ENCODE measurements at regions not wholly inside any gene's neighbourhood (a gene's known extent, or its start where the extent isn't known, plus 50 kb on each side); places are given as distances from the start of the nearest gene placed in this dataset.
A peak's percentile ranks its signal among the peaks of the same experiment; 100 is the strongest.

DNA sequence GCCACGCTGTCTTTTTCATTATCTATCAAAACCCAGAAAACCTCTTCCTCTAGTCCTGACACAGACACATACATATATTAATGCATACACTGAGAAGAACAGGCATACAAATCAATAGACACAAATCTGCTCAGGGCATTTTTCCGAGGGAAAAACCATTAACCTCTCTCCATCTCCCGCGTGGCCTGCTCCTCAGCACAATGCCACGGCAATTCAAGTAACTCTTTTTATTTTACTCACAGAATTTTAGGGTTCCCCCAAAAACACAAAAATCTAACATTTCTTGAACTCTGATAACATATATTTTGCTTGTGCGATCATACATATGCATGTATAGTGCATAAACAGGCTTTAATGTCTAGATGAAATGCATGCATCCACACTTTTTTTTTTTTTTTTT is 110.8 kb upstream of the NSMCE3 start:
- no peak for DNase-seq (ENCODE audit: low spot score)
- no peak for FAIRE-seq

DNA sequence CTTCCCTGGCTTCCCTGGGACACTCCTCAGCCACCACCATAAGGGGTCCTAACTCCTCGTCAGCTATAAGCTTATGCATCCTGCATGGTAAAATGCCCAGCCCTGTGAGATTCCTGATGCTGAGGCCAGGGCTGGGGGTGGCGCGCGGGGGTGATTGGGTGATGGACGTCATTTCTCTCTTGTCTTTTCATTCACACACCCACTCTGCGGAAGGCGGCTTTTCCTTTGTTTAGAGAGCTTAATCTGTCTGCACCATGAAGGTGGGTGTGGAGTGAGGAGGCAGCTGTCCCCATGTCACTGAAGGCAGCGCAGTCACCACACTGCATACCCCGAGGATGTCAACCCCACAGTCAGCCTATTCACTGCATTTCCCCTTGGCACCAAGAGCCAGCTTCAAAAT is 110.0 kb upstream of the NSMCE3 start:
- FAIRE-seq: no peak
- no peak for DNase-seq (ENCODE audit: low spot score)

DNA sequence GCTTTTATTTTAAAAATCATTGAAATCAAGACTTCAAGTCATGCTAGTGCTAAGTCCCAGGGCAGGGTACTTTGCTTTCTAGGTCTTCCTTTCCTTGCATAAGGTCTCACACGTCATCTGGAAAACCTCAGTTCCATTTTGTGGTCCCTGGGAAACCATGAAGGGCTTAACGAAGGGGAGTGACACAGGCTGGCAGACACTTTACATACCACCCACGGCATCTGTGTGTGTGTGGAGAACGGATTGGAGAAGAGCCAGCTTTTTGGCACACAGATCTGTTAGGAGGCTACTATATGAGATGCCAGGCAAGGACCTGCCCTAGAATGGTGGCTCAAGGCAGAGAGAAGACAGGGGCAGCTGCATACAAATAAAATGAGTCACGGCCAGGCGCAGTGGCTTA is 107.5 kb upstream of the NSMCE3 start:
- DNase-seq (ENCODE audit: low spot score) (no peak), FAIRE-seq (no peak)

DNA sequence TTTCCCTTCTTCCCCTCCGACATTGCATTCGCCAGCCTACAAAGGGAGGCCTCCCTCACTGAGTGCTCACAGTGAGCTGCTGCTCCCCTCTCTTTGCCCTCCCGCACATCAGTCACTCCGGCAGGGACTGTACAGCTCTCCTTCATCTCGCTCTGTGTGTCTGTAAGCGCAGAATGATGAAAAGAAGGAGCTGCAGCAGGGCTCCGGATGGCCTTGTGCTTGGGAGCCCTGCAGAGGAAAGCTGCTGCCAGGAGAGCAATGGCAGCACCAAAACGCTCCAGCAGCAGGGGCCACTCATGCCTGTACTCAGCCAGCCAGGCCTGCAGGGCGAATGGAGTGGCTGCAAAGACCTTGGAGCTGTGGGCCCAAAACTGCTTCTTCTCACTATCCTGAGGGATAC is 107.0 kb upstream of the NSMCE3 start:
- FAIRE-seq (no peak), DNase-seq (ENCODE audit: low spot score) (no peak)

DNA sequence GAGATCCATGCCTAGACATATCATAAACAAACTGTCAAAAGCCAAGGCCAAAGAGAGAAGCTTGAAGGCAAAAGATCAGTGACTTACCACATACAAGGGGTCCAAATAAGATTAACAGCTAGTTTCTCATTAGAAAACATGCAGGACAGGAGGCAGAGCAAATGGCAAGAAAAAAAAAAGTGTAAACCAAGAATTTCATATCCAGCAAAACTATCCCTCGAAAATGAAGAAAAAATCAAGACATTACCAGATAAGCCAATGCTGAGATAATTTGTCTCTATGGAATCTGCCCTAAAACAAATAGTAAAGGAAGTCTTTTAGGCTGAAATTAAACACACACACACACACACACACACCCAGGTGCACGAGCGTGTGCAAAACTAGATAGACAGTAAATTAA is 99.6 kb upstream of the NSMCE3 start:
- no peak for FAIRE-seq
- DNase-seq (ENCODE audit: low spot score): no peak

DNA sequence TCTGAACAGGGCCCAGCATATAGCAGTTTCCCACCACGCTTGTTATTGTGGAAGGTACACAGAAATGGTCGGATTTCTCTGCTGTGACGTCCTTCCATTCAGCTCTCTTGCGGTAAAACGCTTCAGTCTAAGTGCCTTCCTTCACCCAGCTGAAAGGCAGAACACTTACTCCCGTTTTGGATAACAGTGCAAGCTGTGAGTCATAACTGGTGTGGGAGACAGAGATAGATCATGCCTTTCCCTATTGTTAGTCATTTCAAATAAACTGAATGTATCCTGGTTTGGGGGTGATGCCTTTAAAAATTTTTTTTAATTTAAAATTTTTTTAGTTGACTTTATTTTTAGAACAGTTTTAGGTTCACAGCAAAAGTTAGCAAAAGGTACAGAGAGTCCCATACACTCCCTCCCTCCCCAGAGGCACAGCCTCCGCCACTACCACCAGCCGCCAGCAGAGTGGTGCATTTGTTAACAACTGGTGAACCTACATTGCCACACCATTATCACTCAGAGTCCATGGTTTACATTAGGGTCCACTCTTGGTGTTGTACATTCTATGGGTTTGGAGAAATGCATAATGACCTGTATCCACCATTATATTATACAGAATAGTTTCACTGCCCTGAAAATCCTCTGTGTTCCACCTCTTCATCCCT is 94.9 kb upstream of the NSMCE3 start:
- FAIRE-seq (no peak), DNase-seq (ENCODE audit: low spot score) (peak; percentile 47)

DNA sequence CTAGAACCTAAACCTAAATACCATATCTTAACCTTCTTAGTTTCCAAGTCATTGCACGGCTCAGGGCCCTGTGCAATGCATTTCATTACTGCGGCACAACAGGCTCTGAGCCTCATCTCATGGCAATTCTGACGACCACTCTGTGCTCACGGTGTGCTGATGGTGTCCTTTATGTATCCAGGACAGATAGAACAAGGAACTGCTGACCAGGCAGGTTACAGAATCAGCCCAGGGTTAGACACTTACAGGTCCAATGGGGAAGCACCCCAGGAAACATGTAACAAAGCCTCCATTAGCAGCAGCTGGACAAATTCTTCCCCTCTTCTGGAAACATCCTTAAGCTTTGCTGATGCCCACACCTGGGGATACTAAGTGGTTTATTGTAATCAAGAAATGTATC is 91.9 kb upstream of the NSMCE3 start:
- no peak for FAIRE-seq

DNA sequence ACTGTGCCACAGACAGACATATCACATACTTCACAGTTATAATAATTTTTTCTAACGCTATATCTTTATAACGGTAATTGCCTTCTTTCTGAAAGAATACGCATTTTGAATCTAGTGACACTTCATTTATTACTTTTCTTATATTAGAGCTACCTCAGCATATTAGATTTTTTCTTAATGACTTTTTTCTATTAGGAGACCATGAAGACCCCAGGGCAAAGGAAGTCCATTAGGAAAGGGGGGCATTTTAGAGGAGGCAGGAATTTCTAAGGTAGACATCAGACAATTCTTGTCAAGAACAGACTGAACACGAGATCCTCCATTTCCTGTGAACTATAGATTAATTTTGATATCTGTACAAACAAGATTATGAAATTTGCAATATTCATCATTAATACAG is 90.5 kb upstream of the NSMCE3 start:
- FAIRE-seq (no peak), DNase-seq (ENCODE audit: low spot score) (no peak)

More for the DNA sequence above, 91.9 kb upstream of the NSMCE3 start:
- DNase-seq (ENCODE audit: low spot score): no peak

DNA sequence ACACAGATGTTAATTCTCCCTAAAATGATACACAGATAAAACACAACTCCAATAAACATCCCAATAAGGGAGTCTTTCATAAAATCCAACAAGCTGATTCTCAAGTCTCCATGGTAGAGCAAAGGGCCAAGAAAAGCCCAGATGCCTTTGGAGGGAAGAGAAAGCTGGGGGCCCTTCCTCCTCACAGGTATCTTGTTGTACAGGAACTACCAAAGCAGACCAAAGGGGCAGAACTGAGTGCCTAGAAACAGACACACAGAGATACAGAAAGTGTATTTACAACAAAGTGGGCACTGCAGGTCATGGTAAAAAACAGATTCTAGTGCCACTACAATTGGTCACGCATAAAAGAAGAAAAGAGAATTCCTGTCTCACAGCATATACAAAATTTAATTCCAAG is 87.2 kb upstream of the NSMCE3 start:
- no peak for DNase-seq (ENCODE audit: low spot score)
- FAIRE-seq: no peak

DNA sequence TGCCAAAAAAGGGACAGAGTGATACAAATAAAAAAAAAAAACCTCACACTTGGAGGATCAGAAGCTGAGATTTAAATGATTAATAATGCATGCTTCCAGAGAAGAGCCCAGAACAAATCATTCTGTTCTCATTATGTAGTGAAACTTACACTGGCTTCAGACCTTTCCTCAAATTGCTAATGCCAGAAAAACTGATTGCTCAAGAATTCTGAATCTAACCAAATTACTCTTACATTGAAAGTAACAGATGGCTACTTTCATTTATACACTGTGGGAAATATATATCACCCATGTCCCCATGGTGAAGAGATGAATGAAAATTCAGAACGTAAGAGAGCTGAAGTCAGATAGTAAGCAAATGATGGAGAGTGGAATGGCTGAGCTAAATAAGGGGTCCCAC is 85.9 kb upstream of the NSMCE3 start:
- FAIRE-seq (no peak), DNase-seq (ENCODE audit: low spot score) (no peak)

DNA sequence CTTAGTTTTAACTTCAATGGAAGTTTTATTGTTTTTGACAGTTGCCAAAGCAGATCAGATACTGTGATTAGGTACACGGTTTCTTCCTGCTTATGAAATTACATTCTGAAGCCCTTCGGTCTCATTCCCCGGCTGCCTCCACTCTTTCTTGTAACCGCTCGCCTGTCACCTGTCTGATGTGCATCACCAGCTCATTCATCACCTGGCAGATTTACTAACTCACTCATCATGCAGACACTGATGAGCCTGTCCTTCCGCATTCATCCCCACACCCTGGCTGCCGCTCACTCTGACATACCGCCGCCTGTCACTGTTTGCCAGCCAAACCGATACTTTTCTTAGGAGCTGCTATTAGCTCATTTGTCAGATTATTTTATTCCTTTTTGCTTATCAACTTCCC is 82.8 kb upstream of the NSMCE3 start:
- no peak for DNase-seq (ENCODE audit: low spot score)
- no peak for FAIRE-seq

DNA sequence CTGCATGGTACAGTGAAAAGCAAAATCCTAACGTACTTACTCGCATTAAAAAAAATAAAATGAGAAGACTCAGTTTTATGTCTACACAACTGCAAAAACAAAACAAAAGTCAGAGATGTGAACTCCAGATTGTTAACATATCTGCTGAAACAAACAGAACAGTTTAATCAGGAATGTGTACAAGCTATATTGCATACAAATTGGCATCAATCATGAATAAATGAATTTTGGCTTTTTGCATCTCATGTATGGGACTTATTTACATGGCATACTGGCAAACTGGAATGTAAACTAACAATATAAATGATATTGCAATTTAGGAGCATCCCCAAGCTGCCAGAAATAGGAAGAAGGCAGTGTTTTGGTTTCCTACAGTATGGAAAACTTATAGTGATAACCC is 79.6 kb upstream of the NSMCE3 start:
- FAIRE-seq: no peak
- DNase-seq (ENCODE audit: low spot score): no peak

DNA sequence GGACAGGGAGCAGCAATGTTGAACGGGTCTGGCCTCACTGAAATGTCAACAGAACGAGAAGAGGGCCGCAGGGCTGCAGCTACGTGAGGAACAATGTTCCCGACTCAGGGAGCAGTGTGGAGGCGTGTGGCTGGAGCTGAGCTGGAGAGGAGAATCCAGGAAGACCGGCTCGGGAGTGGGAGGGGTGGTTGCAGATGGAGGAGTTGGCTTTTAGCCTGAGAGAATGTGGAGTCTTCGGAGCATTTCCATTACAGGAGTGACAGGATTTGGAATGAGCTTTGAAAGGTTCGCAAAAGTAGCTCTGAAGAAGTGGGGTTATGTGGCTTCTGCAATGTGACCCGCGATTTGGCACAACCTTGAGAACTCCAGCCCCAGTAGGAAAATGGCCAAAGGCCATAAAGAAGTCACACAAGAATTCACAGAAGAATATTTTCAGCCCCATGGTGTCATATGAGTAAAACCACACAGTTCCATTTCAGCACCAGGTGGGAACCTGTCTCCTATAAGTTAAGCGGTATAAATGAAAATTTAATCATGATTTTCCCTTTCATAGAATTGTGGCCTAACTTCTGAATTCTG is 78.8 kb upstream of the NSMCE3 start:
- no peak for FAIRE-seq
- no peak for DNase-seq (ENCODE audit: low spot score)

DNA sequence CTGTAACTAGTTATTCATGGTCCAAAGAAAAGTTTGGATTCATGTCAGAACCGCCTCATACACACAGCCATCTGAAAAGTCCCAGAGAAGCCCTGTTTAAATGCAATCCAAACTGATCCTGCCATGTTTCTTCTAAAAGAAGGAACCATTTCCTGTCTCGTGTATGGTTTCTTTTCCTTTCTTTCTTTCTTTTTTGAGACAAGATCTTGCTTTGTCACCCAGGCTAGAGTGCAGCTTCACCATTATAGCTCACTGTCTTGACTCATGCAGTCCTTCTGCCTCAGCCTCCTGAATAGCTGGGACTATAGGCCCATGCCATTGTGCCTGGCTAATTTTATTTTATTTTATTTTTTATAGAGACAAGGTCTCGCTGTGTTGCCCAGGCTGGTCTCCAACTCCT is 77.4 kb upstream of the NSMCE3 start:
- no peak for DNase-seq (ENCODE audit: low spot score)
- FAIRE-seq: no peak

DNA sequence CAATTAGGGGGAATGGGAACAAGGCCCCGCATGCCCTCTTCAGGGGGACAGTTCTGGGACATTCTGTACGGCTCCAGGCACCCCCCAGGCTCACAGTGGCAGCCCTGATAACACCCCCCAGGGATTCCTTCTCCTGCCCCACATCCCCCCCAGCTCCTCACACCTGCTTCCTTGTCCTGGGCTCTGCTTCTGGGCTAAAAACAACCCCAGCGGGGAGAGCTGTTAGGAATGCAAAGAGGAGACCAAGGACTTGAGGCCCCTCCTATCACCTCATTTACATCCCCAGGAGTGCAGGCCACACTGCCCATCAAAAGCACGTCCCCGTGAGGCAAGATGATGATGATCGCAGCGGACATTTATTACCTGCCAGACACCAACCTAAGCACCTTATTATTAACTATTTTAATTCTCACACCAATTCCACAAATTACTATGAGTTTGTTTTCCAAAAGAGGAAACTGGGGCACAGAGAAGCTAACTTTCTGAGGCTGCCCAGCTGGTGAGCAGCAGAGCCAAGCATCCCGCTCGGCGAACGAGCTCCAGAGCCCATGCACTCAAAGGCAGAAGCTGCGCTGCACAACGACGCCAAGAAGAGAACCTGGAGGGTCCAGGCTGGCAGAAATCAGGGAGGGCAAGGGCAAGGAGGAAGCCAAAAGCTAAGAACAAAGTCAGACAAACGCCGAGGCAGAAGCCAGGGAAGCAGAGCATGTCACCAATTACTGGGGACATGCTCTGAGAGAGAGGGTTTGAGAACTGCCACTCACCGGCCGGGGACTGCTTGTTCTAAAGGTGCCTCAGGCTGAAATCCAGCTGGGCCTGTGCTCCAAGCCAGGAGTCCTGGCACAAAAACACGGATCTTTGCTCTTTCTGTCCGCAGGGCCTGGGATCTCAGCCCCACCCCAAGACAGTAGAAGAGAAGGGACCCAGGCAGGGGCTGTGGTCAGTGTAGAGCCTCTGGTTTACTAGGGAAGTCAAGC is 76.2 kb upstream of the NSMCE3 start:
- DNase-seq (ENCODE audit: low spot score): no peak
- no peak for FAIRE-seq

DNA sequence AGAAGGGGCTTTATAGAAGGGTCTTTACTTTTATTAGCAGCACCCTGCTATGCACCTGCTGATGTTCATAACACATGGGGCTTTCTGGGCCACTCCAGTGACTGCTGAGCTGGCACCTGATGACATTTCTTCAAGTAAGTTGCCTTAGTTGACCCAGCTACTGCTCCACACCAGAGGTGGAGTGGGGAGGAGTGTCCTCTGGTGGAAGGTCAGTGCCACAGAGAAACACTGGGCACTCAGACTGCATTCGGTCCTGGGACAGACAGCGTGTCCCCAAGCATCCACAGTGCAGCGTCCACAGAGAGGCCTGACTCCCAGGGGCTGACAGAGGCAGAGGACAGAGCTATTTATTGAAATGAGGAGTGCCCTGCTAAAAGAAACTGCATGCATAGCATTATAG is 74.9 kb upstream of the NSMCE3 start:
- DNase-seq (ENCODE audit: low spot score): no peak
- FAIRE-seq: no peak

DNA sequence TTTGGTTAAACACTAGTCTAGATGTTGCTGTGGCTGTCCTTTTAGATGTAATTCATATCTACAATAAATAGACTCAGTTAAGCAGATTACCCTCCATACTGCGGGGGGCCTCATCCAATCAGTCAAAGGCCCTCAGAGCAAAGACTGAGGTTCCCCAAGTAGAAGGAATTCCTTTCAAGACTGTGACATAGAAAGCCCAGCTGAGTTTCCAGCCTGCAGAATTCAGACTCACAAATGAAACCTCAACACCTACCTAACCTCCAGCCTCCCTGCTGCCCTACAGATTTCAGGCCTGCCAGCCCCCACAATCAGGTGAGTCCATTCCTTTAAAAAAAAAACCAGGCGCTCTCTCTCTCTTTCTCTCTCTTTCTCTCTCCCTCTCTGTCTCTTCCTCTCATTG is 73.6 kb upstream of the NSMCE3 start:
- FAIRE-seq: no peak
- DNase-seq (ENCODE audit: low spot score): no peak

DNA sequence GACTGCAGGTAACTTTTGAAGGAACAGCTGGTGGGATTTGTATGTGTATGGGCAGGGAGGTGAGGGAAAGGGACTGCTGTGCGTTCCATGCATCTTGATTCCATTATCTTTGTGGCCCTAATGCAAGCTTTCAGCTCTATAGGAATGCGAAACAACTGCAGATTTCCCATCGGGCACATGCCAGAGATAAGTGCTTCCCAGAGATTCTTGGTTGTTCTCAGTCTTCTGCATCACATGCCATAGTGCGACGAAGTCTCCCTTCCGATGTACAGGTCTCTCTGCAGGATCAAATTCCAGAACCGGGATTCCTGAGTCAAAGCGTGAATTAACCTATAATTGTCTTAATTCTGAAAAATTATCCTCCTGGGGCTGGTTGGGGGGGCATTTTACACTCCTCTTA is 72.6 kb upstream of the NSMCE3 start:
- DNase-seq (ENCODE audit: low spot score): no peak
- no peak for FAIRE-seq

DNA sequence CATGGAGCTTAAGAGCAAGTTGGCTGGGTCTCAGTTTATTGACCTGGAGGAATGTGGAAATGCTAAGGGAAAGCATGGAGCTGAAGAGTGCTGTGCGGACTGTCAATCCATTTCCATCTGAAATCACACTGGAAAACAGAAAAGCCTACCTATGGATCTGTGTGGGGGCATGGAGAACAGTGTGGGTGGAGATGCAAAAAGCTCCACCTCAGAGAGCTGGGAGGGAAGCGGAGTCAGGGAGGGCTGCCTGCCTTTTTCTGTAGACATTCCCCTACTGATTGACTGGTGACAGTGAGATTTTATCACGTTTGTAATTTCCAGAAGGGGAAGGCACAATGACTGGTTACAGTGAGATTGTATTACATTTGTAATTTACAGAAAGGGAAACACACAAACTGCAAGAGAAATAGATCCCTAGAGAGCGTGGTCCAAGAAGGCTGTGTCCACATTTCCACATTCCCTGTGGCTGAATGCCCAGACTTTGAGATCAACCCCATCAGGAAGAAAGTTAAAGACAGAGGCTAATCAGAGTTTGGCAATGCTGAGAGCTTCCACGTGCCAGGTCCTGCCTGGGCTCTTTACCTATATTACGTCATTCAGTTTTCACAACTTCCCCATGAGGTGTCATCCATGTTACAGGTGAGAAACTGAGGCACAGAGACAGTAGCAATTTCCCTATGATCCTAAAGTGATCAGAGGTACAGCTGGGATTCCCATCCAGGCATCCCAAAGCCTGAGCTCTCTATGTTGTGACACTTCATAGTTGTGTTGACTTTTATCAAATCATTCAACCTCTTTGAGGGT is 67.7 kb upstream of the NSMCE3 start:
- no peak for FAIRE-seq

DNA sequence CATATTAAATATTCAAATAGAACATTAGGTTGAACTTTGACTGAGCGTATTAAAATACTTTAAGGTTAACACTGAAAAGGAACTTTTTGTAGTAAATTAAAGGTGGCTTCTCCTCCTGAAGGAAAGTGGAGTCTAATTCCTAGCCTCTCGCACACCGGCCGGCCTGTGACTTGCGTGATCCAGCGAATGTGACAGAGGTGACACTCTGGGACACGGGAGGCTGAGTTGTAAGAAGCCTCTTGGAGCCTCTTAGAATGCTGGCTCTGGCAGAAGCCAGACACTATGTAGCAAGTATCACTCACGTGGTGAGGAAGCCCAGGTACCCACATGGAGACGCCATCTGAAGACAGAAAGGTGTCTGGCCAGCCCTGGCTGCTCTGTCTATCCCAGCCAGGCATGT is 64.9 kb upstream of the NSMCE3 start:
- DNase-seq (ENCODE audit: low spot score) (no peak), FAIRE-seq (no peak)

More for the DNA sequence above, 67.7 kb upstream of the NSMCE3 start:
- no peak for DNase-seq (ENCODE audit: low spot score)

DNA sequence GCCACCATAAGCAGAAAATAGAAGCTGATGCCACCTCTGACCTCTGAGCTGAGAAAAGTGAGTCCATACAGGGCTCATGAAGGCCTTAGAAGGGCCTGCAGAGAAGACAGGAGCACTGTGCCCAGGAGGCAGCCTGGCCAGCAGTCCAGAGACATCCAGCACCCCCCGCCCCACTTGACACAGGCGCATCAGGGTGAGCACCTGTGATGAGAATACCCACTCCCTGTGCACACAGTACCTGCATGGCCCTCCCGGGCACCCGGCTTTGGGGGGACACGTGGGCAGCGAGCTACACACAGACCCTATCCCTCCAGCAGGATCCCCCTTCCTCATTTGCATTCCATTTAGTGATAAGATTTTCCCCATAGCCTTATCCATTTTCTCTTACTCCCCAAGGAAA is 63.6 kb upstream of the NSMCE3 start:
- FAIRE-seq: no peak

DNA sequence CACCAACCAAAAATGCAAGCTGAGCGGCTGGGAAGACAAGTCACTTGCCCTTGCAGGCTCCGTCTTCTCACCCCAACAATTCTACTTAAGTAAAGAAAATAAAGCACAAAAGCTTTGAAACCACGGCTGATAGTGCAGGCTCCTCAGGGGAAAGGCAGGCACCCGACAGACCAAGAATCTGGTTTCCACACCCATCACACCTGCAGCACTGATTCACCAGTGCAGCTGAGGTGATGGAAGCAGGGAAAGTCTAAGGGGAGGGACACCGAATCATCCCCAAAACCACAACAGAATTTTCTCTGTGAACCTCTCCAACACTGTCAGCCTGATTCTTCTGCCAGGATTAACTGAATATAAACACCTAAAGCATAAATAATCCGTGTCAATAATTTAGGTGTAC is 62.0 kb upstream of the NSMCE3 start:
- DNase-seq (ENCODE audit: low spot score) (peak; percentile 26), FAIRE-seq (no peak)

More for the DNA sequence above, 63.6 kb upstream of the NSMCE3 start:
- DNase-seq (ENCODE audit: low spot score): no peak
